ENCODE measurements at regions not wholly inside any gene's neighbourhood (a gene's known extent, or its start where the extent isn't known, plus 50 kb on each side); places are given as distances from the start of the nearest gene placed in this dataset.

DNA sequence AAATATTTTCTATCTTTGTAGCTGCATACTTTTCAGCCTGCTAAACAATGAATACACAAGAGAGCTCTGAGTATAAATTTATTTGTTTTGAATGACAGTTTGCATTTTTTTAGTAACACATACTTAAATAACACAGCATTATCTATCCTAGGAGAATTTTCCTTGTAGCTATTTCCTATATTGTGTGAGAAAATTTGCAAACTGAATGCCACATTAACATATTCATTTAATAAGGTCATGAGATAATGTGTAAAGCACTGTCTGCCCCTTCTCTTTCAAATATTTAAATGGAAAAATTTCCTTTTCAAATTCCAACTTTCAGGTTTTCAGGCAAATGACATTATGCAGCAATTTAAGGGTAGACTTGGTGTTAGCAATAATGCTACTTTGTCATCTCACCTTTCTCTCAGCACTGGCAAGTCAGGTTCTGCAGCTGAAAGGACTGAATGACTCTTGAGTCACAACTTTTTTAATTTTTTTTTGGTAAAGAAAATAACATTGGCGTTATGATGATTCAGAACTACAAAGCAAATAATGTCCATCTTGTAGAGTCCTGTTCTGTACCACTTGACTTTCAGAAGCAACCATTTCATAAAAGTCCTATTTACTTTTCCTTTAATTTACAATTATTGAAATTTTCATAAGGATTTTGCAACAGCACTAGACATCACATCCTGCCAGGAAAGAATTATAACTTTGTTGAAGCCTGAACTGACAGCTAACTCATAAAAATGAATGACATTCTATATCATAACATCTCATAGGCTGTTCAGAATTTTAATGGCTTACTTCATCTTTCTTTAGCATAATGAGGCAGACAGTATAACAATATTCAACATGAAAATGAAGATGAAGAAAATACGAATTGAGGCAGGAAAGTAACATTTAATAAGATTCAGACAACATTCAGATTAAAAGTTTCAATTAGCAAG lies 681.6 kb upstream of the SEMA6D start:
- TF ChIP-seq TAF1 (IDR thresholded peaks at IDR 0.05; ENCODE audit: borderline replicate concordance, insufficient read depth, low read length) (no peak), POLR2AphosphoS5 (IDR thresholded peaks at IDR 0.05; ENCODE audit: low read depth, low read length) (no peak)
- TF ChIP-seq, protein P1, sequence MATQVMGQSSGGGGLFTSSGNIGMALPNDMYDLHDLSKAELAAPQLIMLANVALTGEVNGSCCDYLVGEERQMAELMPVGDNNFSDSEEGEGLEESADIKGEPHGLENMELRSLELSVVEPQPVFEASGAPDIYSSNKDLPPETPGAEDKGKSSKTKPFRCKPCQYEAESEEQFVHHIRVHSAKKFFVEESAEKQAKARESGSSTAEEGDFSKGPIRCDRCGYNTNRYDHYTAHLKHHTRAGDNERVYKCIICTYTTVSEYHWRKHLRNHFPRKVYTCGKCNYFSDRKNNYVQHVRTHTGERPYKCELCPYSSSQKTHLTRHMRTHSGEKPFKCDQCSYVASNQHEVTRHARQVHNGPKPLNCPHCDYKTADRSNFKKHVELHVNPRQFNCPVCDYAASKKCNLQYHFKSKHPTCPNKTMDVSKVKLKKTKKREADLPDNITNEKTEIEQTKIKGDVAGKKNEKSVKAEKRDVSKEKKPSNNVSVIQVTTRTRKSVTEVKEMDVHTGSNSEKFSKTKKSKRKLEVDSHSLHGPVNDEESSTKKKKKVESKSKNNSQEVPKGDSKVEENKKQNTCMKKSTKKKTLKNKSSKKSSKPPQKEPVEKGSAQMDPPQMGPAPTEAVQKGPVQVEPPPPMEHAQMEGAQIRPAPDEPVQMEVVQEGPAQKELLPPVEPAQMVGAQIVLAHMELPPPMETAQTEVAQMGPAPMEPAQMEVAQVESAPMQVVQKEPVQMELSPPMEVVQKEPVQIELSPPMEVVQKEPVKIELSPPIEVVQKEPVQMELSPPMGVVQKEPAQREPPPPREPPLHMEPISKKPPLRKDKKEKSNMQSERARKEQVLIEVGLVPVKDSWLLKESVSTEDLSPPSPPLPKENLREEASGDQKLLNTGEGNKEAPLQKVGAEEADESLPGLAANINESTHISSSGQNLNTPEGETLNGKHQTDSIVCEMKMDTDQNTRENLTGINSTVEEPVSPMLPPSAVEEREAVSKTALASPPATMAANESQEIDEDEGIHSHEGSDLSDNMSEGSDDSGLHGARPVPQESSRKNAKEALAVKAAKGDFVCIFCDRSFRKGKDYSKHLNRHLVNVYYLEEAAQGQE (IDR thresholded peaks at IDR 0.05; ENCODE audit: insufficient read depth in 1 of 2, low read depth in 2 of 2, low read length in 2 of 2): no peak
